ENCODE measurements at regions not wholly inside any gene's neighbourhood (a gene's known extent, or its start where the extent isn't known, plus 50 kb on each side); places are given as distances from the start of the nearest gene placed in this dataset.

DNA sequence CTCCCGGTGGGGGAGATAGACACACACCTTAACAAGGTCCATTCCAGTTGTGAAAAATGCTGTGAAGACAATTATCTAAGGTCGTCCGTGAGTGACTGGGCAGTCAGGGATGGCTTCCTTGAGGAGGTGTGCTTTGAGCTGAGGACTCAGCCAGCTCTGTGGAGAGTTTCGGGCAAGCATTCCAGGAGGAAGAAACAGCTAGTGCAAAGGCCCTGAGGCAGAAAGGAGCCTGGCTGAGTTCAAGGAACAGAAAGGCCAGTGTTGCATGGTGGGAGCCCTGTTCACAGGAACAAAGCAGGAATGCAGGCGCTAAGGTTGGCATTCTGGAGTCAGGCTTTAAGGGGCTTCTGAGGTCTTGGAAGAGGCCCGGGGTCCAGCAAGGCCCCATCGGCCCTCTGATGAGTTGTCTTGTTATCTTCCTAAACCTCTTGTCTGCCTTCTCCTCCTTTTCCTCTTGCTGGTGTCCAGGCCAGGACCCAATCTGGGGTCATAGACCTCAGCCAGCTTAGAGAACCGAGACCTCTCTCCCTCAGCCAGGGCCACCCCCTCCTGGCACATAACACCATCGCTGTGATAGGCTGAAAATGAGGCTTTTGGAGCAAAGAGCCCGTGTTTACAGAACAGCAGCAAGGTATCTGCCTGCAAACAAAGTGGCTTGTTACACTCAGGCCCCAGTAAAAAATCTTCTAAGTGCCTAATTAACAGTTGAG lies 270.2 kb upstream of the MVB12B start:
- H3K27me3 ChIP-seq (ENCODE audit: insufficient read depth, low read depth) = no peaks in the 10 kb centered on the region
- no peak overlapping the region for H3K4me2 ChIP-seq
- H3K9me3 ChIP-seq (ENCODE audit: insufficient read depth, low read depth) = no peaks in the 10 kb centered on the region
- peaks cover 15% of the 10 kb centered on the region for H3K4me1 ChIP-seq (replicated peaks; ENCODE audit: insufficient read depth)
- H3K4me3 ChIP-seq = no peak overlapping the region
- H3F3A ChIP-seq (ENCODE audit: insufficient read depth, low read depth) = no peaks in the 10 kb centered on the region
- H4K20me1 ChIP-seq (ENCODE audit: insufficient read depth) = no peaks in the 10 kb centered on the region
- H3K27ac ChIP-seq = no peak overlapping the region
- no peaks in the 10 kb centered on the region for H3K79me2 ChIP-seq (ENCODE audit: low read depth)
- ChIA-PET POLR2A (ENCODE audit: unreplicated experiment) (no interaction called here), CTCF (no interaction called here)
- DNase-seq = no peak
- no peaks in the 10 kb centered on the region for H3K36me3 ChIP-seq (ENCODE audit: low read depth)
- no peaks in the 10 kb centered on the region for H3K9me2 ChIP-seq (ENCODE audit: insufficient read depth)
- intact Hi-C loops (cut with micrococcal nuclease; ENCODE audit: unreplicated experiment) = no loop called here
- no peak overlapping the region for H2AFZ ChIP-seq
- BruUV-seq (replicated peaks) = no TSS peak
- TF ChIP-seq EZH2 (IDR thresholded peaks at IDR 0.05; ENCODE audit: low read depth) = no peak
- TF ChIP-seq, protein P1, sequence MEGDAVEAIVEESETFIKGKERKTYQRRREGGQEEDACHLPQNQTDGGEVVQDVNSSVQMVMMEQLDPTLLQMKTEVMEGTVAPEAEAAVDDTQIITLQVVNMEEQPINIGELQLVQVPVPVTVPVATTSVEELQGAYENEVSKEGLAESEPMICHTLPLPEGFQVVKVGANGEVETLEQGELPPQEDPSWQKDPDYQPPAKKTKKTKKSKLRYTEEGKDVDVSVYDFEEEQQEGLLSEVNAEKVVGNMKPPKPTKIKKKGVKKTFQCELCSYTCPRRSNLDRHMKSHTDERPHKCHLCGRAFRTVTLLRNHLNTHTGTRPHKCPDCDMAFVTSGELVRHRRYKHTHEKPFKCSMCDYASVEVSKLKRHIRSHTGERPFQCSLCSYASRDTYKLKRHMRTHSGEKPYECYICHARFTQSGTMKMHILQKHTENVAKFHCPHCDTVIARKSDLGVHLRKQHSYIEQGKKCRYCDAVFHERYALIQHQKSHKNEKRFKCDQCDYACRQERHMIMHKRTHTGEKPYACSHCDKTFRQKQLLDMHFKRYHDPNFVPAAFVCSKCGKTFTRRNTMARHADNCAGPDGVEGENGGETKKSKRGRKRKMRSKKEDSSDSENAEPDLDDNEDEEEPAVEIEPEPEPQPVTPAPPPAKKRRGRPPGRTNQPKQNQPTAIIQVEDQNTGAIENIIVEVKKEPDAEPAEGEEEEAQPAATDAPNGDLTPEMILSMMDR (conservative IDR thresholded peaks at IDR 0.05) = no peak

GRCh38 chr9:126057121-126057825 lies 269.4 kb upstream of the MVB12B start:
- CTCF ChIA-PET = no interaction called here
- Histone ChIP-seq H3K36me3 (ENCODE audit: low read depth) (no peaks in the 10 kb centered on the region), H2AFZ (no peak overlapping the region), H3K9me2 (ENCODE audit: insufficient read depth) (no peaks in the 10 kb centered on the region), H3F3A (ENCODE audit: insufficient read depth, low read depth) (no peaks in the 10 kb centered on the region; the same call in 1 of the 2 replicates), H4K20me1 (ENCODE audit: insufficient read depth) (no peaks in the 10 kb centered on the region), H3K4me1 (replicated peaks; ENCODE audit: insufficient read depth) (peaks cover 15% of the 10 kb centered on the region), H3K4me3 (no peak overlapping the region), H3K4me2 (no peak overlapping the region), H3K9me3 (ENCODE audit: insufficient read depth, low read depth) (no peaks in the 10 kb centered on the region), H3K79me2 (ENCODE audit: low read depth) (no peaks in the 10 kb centered on the region), H3K27me3 (ENCODE audit: insufficient read depth, low read depth) (no peaks in the 10 kb centered on the region), H3K27ac (no peak overlapping the region)
- no peak for DNase-seq
- BruUV-seq (replicated peaks) = no TSS peak
- intact Hi-C loops (cut with micrococcal nuclease; ENCODE audit: unreplicated experiment) = no loop called here
- TF ChIP-seq EZH2 (IDR thresholded peaks at IDR 0.05; ENCODE audit: low read depth) = no peak
- TF ChIP-seq, protein P1 (conservative IDR thresholded peaks at IDR 0.05) = no peak
- POLR2A ChIA-PET (ENCODE audit: unreplicated experiment) = no interaction called here

- ChIA-PET POLR2A (ENCODE audit: unreplicated experiment) (no interaction called here), CTCF (no interaction called here)
- H3K4me3 ChIP-seq = no peak overlapping the region
- no TSS peak for BruUV-seq (replicated peaks)
- H3K27me3 ChIP-seq (ENCODE audit: insufficient read depth, low read depth) = no peaks in the 10 kb centered on the region
- peaks cover 15% of the 10 kb centered on the region for H3K4me1 ChIP-seq (replicated peaks; ENCODE audit: insufficient read depth)
- intact Hi-C loops (cut with micrococcal nuclease; ENCODE audit: unreplicated experiment) = no loop called here
- no peaks in the 10 kb centered on the region for H3K36me3 ChIP-seq (ENCODE audit: low read depth)
- H3K9me2 ChIP-seq (ENCODE audit: insufficient read depth) = no peaks in the 10 kb centered on the region
- no peak overlapping the region for H3K4me2 ChIP-seq
- no peaks in the 10 kb centered on the region for H3K79me2 ChIP-seq (ENCODE audit: low read depth)
- no peaks in the 10 kb centered on the region; the same call in 1 of the 2 replicates for H3F3A ChIP-seq (ENCODE audit: insufficient read depth, low read depth)
- no peaks in the 10 kb centered on the region for H3K9me3 ChIP-seq (ENCODE audit: insufficient read depth, low read depth)
- TF ChIP-seq, protein P1 (conservative IDR thresholded peaks at IDR 0.05) = no peak
- no peak for TF ChIP-seq EZH2 (IDR thresholded peaks at IDR 0.05; ENCODE audit: low read depth)
- no peak overlapping the region for H3K27ac ChIP-seq
- no peak overlapping the region for H2AFZ ChIP-seq
- DNase-seq = no peak
- H4K20me1 ChIP-seq (ENCODE audit: insufficient read depth) = no peaks in the 10 kb centered on the region
Observed at GRCh38 chr9:126058011-126058531, 268.6 kb upstream of the MVB12B start.
